ENCODE measurements at regions not wholly inside any gene's neighbourhood (a gene's known extent, or its start where the extent isn't known, plus 50 kb on each side); places are given as distances from the start of the nearest gene placed in this dataset.

DNA sequence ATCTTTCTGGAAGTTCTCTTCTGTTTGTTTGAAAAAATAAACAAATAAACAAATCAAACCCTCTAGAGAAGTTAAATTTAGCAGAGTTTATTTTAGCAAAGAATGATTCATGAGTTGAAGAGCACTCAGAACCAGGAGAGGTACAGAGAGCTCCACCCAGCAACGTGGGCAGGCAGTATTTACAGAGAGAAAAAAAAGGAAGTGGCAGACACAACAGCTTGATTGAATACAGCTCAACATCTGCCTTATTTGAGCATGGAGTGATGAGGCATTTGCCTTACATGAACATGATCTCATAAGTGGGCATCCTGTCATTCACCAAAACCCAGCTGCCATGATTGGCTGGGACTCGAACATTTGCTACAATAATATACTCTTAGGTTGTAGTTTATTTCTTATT, 381.6 kb upstream of the ADAMTS16 start:
- DNase-seq = no peak
- in situ Hi-C loops (cut with HindIII; ENCODE audit: low pct_ligation_motif_present, low pct_unique_long_range_greater_than_20kb, low sequenced_read_pairs) = no loop called here

DNA sequence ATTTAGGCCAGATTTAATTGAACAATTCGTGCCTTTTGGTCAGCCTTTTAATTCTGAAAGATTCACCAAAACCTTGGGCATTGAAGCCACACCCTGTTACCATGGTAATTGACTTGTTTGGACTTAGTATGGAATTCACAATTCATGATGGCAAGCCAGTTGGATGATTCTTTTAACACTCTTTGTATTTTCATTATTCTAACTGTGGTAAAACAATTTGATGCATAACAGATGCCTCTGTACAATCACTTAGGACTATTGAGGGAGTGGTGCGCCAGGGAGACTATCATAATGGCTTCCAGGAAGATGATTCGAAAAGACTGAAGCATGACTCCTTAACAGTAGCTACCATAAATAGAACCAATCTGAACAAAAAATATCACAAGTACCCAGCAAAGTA, 381.1 kb upstream of the ADAMTS16 start:
- in situ Hi-C loops (cut with HindIII; ENCODE audit: low pct_ligation_motif_present, low pct_unique_long_range_greater_than_20kb, low sequenced_read_pairs) = no loop called here
- DNase-seq = no peak

DNA sequence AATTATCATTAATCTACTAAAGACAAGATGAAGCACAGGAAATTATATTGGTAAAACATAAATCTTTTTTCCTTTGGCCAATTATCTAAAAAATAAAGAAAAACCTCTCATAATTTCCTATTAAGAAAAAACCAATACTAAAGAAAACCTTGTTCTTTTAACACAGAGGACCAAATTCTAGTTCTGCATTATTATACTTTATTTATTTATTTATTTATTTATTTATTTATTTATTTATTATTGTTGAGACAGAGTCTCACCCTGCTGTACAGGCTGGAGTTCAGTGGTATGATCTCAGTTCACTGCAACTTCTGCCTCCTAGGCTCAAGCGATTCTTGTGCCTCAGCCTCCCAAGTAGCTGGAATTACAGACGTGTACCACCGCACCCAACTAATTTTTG, 377.8 kb upstream of the ADAMTS16 start:
- in situ Hi-C loops (cut with HindIII; ENCODE audit: low pct_ligation_motif_present, low pct_unique_long_range_greater_than_20kb, low sequenced_read_pairs) = no loop called here

DNA sequence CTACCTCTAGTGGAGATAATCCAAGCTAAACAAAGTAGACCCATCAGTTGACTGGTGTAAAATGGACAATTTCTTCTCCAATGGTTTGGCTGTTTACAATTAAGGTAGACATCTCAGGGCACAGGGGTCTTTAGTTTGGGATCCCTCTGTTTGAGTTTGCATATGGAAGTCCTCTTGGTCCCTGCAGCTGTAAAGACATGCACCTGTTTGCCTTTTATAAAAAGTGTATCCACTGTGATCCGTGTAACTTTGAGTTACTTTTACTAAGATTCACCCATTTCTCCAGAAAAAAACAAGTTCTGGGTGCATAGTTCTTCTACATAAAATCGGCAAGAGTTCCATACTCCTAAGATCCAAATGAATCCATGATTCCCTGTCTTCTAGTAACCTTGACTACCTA, 374.7 kb upstream of the ADAMTS16 start:
- DNase-seq = no peak
- in situ Hi-C loops (cut with HindIII; ENCODE audit: low pct_ligation_motif_present, low pct_unique_long_range_greater_than_20kb, low sequenced_read_pairs) = no loop called here

More for the DNA sequence above, 377.8 kb upstream of the ADAMTS16 start:
- DNase-seq = no peak

DNA sequence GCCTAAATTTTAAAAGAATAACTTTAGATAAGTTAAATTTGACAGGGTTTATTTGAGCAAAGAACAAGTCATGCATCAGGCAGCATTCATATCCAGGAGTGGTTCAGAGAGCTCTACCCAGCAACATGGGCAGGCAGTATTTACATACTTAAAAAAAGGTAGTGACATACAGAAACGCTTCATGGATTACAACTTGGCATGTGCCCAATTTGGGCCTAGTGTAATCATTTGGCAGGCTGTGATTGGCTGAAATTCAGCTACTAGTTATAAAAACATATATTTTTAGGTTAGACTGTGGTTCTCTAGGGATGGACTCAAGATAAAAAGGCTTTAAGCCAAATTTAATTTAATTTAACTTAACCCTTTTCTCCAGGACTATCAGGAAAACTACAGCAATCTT, 374.0 kb upstream of the ADAMTS16 start:
- in situ Hi-C loops (cut with HindIII; ENCODE audit: low pct_ligation_motif_present, low pct_unique_long_range_greater_than_20kb, low sequenced_read_pairs) = no loop called here
- DNase-seq = no peak

DNA sequence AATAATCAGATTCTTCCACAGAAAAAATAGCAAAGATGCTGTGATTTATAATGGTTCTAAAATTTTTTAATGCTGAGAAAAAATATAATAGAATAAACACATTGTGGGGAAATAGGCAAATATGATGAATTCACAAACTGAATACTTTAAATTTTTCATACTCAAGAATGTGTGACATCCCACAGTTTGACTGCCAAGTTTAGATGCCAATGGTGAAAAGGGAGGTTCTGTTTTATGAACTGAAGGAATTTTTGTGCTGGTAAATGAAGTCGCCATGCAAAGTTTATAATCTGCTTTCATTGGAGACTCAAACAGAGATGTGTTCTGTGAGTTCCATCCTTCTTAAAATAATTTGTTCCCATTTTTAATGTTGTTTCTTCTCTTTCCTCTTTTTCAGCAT, 367.5 kb upstream of the ADAMTS16 start:
- in situ Hi-C loops (cut with HindIII; ENCODE audit: low pct_ligation_motif_present, low pct_unique_long_range_greater_than_20kb, low sequenced_read_pairs) = no loop called here
- peak; percentile 25 for DNase-seq

DNA sequence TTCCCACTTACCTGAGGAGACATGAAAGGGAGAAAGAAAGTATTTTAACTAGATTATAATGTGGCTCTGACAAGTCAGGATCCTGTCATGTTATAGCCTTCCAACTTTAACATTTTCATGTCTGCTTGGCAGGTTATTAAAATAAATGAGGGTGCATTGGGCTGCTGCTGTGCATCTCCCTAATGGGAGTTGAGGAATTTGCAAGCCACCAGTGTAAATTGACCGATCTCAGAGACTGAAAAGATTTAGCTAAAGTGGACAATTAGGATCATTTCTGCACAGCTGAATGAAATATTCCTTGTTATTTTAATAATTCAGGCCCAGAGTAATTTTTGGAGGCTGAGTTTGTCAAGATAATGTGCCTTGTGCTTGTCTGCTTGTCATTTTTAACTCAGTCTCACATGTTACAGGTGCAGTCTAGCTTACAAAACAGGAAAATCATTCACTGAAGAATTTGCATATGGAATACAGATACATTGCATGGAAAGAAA, 366.3 kb upstream of the ADAMTS16 start:
- DNase-seq = no peak
- in situ Hi-C loops (cut with HindIII; ENCODE audit: low pct_ligation_motif_present, low pct_unique_long_range_greater_than_20kb, low sequenced_read_pairs) = no loop called here

DNA sequence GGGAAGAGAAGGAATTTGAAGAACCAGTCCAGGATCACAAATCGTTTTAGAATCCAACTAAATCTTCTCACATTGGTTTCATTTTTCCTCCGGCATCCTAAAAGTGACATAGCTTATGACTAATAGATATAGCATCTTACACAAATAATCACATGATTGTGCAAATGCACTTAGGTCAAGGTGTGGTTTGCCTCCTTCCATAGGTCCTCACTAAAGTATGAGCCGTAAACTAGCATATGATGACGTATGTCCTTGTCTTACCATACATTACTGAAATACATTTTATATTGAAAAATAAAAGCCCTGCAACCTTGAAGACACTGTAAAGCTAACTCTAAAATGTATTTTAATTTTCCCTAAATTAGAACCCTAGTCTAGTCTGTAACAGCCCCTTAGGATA, 362.7 kb upstream of the ADAMTS16 start:
- in situ Hi-C loops (cut with HindIII; ENCODE audit: low pct_ligation_motif_present, low pct_unique_long_range_greater_than_20kb, low sequenced_read_pairs) = no loop called here
- DNase-seq = no peak

DNA sequence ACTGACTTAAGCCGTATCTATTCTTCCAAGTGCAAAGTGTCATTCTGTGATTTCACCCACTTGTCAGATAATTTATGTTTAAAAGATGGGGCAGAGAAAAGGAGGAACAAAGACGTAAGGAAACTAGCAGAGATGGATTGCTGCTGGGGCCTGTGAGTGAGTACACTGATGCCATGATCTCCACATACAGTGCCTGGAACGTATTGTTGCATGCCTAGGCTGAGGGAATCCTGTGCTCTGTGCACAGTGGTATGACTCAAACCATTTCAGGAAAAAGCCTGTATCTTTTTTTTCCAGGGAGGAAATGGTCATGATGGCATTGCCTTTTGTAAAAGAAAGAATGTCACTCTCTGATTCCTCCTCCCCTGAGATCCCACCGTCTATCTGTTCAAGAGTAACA, 359.5 kb upstream of the ADAMTS16 start:
- DNase-seq = no peak
- in situ Hi-C loops (cut with HindIII; ENCODE audit: low pct_ligation_motif_present, low pct_unique_long_range_greater_than_20kb, low sequenced_read_pairs) = no loop called here

DNA sequence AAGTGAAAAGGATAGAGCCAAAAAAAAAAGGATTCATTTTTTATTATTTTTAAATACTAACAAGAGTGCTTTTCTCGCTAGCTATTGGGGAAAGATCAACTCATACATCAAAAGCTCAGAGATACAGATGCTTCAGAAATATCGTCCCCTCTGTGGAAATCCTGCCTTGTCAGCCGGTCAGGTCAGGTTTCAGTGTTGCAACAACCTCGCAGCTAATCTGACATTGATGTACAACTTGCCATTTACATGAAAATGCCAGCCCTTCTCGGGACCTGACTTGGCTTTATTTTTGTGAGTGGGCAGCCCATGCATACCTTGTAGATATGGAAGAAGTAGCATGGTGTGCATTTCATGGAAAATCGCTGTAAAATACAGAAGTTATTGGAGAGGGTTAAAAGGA, 358.8 kb upstream of the ADAMTS16 start:
- DNase-seq = no peak
- in situ Hi-C loops (cut with HindIII; ENCODE audit: low pct_ligation_motif_present, low pct_unique_long_range_greater_than_20kb, low sequenced_read_pairs) = no loop called here

DNA sequence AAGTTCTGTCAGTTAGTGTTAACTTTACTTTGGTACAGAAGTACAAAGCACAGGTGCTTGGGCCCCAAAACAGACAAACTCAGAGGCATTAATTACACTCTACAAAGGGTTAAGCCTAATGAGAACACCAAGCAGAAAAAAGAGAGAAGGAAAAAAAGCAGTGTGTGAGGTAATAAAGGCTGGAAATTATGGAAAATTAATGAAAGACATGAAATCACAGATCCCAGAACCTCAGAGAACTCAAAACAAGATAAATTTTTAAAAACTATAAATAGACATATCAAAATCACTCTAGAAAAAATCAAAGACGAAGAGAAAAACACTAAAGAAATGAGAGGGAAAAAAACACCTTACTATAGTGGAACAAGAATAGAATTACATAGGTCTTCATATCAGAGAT, 354.2 kb upstream of the ADAMTS16 start:
- in situ Hi-C loops (cut with HindIII; ENCODE audit: low pct_ligation_motif_present, low pct_unique_long_range_greater_than_20kb, low sequenced_read_pairs) = no loop called here

DNA sequence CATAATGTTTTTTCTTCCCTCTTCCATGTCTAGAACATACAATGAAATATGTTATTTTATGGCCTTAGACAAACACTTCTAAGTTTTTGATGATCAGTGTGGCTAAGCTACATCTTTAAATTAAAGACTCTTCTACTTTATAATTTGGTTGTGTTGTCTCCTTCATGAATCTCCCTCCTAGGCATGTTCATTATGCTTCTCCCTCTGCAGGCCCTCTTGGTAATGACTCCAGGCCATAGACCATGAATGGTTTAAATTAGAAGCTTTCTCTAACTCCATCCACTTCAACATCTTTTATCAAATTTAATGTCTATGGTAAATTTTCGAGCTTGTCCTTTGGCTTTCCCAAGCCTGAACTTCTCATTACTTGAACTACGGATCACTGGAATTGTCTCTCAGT, 342.7 kb upstream of the ADAMTS16 start:
- DNase-seq = no peak
- in situ Hi-C loops (cut with HindIII; ENCODE audit: low pct_ligation_motif_present, low pct_unique_long_range_greater_than_20kb, low sequenced_read_pairs) = no loop called here

More for the DNA sequence above, 354.2 kb upstream of the ADAMTS16 start:
- no peak for DNase-seq

DNA sequence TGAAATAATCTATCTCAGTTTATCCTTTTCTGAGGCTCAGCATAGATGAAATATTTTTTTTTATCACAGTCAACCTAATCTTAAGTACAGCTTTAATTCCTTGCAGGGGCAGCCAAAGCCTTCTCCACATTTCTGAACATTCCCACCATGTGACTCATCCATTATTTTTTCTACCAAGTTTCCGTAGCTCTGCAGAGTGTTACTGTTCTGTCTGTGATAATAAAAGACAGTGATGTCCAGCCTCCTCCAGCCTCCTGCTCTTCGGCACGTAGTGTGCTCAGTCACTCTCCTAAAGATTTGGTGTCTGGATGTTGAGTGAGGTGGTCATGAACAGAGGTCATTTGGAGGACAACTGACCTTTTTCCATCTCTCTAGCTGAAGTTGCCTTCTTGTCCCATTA, 338.1 kb upstream of the ADAMTS16 start:
- in situ Hi-C loops (cut with HindIII; ENCODE audit: low pct_ligation_motif_present, low pct_unique_long_range_greater_than_20kb, low sequenced_read_pairs) = no loop called here

DNA sequence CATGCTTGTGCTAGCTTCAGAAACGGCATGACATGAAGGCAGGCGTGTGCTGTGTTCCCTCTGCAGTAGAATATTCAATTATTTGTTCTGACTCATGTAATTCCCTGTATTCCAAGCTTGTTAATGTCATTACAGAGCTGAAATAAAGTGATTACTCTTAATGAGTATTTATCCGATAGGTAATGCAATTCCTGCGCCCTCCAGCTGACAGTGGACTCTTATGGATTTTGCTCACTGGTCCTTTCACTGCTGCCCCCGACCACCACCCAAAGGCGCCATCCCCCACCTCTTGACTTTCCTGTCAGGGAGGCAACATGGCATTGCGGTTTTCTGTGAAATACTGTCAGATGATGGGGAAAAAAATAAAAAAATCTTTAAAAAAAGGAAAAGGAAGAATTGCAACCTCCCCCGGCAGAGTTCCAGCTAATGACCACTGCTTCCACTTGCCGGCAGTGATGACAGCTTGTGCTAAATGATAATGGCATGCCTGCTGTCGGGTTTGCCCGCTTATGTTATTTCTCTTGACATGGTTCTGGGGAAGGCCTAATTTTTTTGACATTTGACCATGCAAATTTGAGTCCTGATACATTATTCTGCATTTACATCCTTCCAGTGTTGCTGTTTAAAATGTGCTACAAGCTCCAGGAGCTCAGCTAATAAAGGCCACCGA, 335.3 kb upstream of the ADAMTS16 start:
- in situ Hi-C loops (cut with HindIII; ENCODE audit: low pct_ligation_motif_present, low pct_unique_long_range_greater_than_20kb, low sequenced_read_pairs) = no loop called here
- no peak for DNase-seq

More for the DNA sequence above, 338.1 kb upstream of the ADAMTS16 start:
- DNase-seq = peak; percentile 17

DNA sequence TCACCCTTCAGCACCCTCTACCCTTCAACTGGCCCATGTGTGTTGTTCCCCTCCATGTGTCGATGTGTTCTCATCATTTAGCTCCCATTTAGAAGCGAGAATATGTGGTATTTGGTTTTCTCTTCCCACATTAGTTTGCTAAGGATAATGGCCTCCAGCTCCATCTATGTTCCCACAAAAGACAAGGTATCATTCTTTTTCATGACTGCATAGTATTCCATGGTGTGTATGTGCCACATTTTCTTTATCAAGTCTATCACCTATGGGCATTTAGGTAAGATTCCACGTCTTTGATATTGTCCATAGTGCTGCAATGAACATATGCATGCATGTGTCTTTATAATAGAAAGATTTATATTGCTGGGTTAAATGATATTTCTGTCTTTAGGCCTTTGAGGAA, 325.1 kb upstream of the ADAMTS16 start:
- in situ Hi-C loops (cut with HindIII; ENCODE audit: low pct_ligation_motif_present, low pct_unique_long_range_greater_than_20kb, low sequenced_read_pairs) = no loop called here
- DNase-seq = no peak

DNA sequence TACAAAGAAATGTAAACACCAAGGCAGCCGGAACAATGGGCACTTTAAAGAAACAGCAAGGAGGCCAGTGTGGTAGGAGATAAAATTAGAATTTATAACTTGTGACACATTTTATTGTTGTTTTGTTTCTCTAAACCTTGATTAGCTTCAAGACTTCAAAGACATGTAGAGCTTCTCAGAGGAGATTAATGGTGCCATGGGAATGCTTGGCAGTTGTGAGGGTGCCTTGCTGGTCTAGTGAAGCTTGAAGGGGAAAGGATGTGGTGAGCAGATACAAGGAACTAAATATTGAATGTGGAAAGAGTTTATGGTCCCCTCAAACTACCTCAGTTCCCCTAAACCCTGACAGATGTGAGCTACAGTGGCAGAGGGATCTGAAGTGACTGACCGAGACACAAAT, 322.4 kb upstream of the ADAMTS16 start:
- in situ Hi-C loops (cut with HindIII; ENCODE audit: low pct_ligation_motif_present, low pct_unique_long_range_greater_than_20kb, low sequenced_read_pairs) = no loop called here

DNA sequence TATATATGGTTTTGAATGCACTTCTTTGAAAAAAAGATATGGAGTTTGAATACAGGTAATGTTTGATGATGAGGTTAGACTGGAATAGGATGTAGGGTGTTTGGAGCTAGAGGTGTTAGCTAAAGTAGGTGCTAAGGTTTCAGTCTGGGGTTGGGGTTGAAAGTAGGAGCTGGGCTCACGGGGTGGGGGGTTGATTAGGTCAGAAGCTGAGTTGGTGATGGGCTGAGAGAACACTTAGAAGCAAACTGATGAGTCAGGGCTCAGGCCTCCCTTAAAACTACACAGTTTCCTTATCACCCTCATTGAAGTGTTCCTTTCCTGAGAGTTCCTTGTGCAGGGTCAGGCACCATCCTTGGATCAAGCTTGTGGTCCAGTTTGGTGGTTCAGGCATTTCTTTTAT, 308.8 kb upstream of the ADAMTS16 start:
- DNase-seq = no peak
- in situ Hi-C loops (cut with HindIII; ENCODE audit: low pct_ligation_motif_present, low pct_unique_long_range_greater_than_20kb, low sequenced_read_pairs) = no loop called here

More for the DNA sequence above, 322.4 kb upstream of the ADAMTS16 start:
- no peak for DNase-seq

DNA sequence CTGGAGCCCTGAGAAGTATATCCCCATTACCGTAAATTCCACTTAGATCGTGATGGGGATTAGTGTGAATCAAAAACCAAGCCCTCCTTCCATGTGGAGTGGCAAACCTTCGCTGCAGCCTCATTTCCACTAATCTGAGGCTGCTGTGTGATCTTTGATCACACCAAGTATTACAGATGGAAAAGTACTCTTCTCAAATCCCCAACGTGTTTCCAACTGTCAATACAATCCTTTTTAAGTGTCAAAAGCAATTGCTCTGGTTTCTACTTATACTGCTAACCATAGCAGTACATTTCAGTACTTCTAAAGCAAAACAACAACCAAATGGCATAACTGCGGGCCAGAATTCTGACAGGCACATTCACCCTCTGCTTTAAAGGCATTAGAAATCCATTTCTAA, 307.7 kb upstream of the ADAMTS16 start:
- no peak for DNase-seq
- in situ Hi-C loops (cut with HindIII; ENCODE audit: low pct_ligation_motif_present, low pct_unique_long_range_greater_than_20kb, low sequenced_read_pairs) = no loop called here

DNA sequence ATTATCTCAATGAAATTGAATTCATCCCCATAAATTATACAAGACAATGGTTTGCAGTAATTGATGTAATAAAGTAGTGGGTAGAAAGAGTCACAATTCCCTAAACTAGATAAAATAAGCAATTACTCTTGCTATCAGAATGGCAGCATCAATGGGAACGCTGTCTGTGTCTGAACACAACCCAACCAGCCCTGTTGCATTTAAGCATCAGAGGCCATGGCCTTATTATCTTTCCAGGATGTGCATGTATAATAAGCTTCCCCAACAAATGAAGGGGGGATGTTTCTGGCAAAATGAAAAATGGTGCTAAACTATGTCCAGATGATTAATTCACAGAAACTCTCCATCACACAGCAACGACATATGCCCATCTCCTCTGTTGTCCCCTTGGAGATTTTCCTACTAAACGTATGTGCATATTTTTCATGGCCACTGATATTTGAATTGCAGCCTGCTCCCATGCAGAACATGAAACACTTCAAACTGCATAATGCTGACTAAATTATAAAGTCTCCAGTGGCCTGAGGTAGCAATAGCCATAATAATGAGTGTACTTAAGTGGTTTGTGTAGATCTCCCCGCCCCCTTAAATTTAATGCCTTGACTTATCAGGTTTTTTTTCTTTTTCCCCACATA, 306.9 kb upstream of the ADAMTS16 start:
- DNase-seq = no peak
- in situ Hi-C loops (cut with HindIII; ENCODE audit: low pct_ligation_motif_present, low pct_unique_long_range_greater_than_20kb, low sequenced_read_pairs) = no loop called here

DNA sequence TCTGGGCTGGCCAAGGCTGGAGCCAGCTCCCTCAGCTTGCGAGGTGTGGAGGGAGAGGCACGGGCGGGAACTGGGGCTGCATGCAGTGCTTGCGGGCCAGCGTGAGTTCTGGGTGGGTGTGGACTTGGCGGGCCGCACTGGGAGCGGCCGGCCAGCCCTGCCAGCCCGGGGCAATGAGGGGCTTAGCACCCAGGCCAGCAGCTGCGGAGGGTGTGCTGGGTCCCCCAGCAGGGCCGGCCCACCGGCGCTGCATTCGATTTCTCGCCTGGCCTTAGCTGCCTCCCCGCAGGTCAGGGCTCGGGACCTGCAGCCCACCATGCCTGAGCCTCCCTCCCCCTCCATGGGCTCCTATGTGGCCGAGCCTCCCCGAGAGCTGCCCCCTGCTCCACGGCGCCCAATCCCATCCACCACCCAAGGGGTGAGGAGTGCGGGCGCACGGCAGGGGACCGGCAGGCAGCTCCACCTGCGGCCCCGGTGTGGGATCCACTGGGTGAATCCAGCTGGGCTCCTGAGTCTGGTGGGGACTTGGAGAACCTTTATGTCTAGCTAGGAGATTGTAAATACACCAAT, 302.6 kb upstream of the ADAMTS16 start:
- DNase-seq = no peak
- in situ Hi-C loops (cut with HindIII; ENCODE audit: low pct_ligation_motif_present, low pct_unique_long_range_greater_than_20kb, low sequenced_read_pairs) = no loop called here
